ENCODE measurements at regions not wholly inside any gene's neighbourhood (a gene's known extent, or its start where the extent isn't known, plus 50 kb on each side); places are given as distances from the start of the nearest gene placed in this dataset.

DNA sequence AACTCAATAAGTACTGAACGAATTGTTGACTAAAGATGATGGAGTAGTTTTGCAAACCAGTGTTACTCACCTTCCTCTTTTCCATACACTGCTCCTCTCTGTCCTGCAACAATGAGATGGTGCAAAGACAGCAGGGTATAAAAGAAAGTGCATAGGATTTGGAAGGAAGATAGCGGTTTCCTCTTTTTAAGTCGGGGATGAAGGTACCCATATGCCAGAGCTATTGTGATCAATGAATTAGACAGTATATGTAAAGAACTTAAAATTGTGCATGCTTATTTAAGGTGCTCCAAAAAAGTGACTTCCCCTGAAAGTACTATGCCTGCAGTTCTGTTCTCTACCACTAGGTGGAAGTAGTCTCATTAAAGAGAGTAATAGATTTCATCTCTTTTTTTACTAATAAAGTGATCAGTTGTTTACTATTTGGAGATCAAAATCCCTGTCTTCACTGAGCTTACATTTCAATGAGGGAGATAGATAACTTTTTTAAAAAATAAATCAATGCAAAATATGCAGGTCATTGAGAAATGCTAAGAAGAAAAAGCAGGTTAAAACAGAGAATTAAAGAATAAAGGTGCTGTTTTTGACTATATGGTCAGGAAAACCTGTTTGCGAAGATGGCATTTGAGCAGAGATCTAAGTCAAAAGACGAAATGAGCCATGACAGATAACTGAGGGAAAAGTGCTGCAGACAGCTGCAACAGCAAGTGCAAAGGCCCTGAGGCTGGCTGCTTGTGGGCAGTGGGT, 339.7 kb upstream of the SLC14A2 start:
- Mint-ChIP-seq H3K4me1 (ENCODE audit: low read depth, unreplicated experiment) (no peaks in the 10 kb centered on the region), H3K27me3 (ENCODE audit: insufficient read depth, unreplicated experiment) (no peaks in the 10 kb centered on the region), H3K36me3 (ENCODE audit: insufficient read depth, unreplicated experiment) (no peaks in the 10 kb centered on the region), H3K27ac (ENCODE audit: unreplicated experiment) (no peak overlapping the region), H3K9me3 (ENCODE audit: unreplicated experiment) (no peaks in the 10 kb centered on the region), H3K4me3 (ENCODE audit: unreplicated experiment) (no peak overlapping the region)
- Histone ChIP-seq H3K27me3 (replicated peaks; ENCODE audit: control insufficient read depth, insufficient read depth, low read length) (no peaks in the 10 kb centered on the region), H3K4me3 (ENCODE audit: low read depth, low read length) (no peak overlapping the region), H3K36me3 (ENCODE audit: control insufficient read depth, insufficient read depth, low read length) (no peaks in the 10 kb centered on the region), H3K4me1 (no peaks in the 10 kb centered on the region), H3K9me3 (no peaks in the 10 kb centered on the region)
- intact Hi-C loops (cut with micrococcal nuclease; ENCODE audit: unreplicated experiment): loop anchor here (1.0 kb wide), 1 partner anchor 109 kb away; no protein-coding TSS in a partner anchor
- no TSS peak for BruUV-seq (replicated peaks)
- CTCF ChIA-PET: no interaction called here
- POLR2A ChIA-PET: no interaction called here
- peak in 1 of 2 experiments; percentile 6 for DNase-seq
- TF ChIP-seq, protein P1, sequence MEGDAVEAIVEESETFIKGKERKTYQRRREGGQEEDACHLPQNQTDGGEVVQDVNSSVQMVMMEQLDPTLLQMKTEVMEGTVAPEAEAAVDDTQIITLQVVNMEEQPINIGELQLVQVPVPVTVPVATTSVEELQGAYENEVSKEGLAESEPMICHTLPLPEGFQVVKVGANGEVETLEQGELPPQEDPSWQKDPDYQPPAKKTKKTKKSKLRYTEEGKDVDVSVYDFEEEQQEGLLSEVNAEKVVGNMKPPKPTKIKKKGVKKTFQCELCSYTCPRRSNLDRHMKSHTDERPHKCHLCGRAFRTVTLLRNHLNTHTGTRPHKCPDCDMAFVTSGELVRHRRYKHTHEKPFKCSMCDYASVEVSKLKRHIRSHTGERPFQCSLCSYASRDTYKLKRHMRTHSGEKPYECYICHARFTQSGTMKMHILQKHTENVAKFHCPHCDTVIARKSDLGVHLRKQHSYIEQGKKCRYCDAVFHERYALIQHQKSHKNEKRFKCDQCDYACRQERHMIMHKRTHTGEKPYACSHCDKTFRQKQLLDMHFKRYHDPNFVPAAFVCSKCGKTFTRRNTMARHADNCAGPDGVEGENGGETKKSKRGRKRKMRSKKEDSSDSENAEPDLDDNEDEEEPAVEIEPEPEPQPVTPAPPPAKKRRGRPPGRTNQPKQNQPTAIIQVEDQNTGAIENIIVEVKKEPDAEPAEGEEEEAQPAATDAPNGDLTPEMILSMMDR (IDR thresholded peaks at IDR 0.05; ENCODE audit: insufficient read depth in 1 of 2, low read depth in 1 of 2, low read length in 1 of 2, severe bottlenecking in 1 of 2, unreplicated experiment in 1 of 2): peak; percentile 44 to 50

DNA sequence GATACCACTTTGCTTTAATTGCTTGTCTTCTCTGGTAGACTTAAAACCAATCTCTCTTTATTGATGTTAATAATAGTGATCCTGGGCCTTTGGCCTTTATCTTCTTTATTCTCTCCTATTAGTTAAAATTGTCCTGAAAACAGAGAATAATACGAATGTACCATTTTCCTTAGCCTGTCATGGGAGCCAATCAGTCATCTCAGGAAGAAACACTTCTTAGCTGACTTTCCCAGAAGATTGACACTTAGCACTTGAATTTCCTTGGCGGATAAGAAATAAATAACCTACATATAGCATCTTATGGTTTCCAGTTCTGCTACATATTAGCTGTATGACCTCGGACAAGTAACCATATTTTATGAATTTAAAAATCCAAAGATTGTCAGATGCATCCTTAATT, 338.4 kb upstream of the SLC14A2 start:
- Histone ChIP-seq H3K4me1 (no peaks in the 10 kb centered on the region), H3K9me3 (no peaks in the 10 kb centered on the region), H3K27me3 (replicated peaks; ENCODE audit: control insufficient read depth, insufficient read depth, low read length) (no peaks in the 10 kb centered on the region), H3K36me3 (ENCODE audit: control insufficient read depth, insufficient read depth, low read length) (no peaks in the 10 kb centered on the region), H3K4me3 (ENCODE audit: low read depth, low read length) (no peak overlapping the region)
- H3K4me3 Mint-ChIP-seq (ENCODE audit: unreplicated experiment): no peak overlapping the region
- no peaks in the 10 kb centered on the region for H3K4me1 Mint-ChIP-seq (ENCODE audit: low read depth, unreplicated experiment)
- ChIA-PET CTCF (no interaction called here), POLR2A (no interaction called here)
- no peak for DNase-seq
- no peaks in the 10 kb centered on the region for H3K36me3 Mint-ChIP-seq (ENCODE audit: insufficient read depth, unreplicated experiment)
- TF ChIP-seq, protein P1 (IDR thresholded peaks at IDR 0.05; ENCODE audit: insufficient read depth in 1 of 2, low read depth in 1 of 2, low read length in 1 of 2, severe bottlenecking in 1 of 2, unreplicated experiment in 1 of 2): no peak
- no peak overlapping the region for H3K27ac Mint-ChIP-seq (ENCODE audit: unreplicated experiment)
- no peaks in the 10 kb centered on the region for H3K9me3 Mint-ChIP-seq (ENCODE audit: unreplicated experiment)
- no TSS peak for BruUV-seq (replicated peaks)
- intact Hi-C loops (cut with micrococcal nuclease; ENCODE audit: unreplicated experiment): no loop called here
- H3K27me3 Mint-ChIP-seq (ENCODE audit: insufficient read depth, unreplicated experiment): no peaks in the 10 kb centered on the region

DNA sequence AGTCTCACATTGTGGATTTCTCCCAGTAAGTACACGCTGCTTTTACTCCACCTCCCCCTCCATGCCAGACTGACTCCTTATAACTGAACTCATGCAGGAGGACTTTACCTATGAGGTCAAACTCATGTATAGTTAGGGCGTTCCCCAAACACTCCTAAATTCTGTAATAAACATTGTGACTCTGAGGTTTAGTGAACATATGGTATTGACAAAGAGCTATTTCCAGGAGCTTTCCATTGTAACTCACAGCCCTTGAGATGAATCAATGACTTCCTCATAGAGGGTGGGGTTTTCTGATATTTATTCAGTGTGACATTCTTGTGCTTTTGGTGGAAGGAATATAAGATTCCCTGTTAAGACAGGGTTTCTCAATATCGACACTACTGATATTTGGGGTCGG, 337.4 kb upstream of the SLC14A2 start:
- H3K9me3 ChIP-seq: no peaks in the 10 kb centered on the region
- ChIA-PET POLR2A (no interaction called here), CTCF (no interaction called here)
- intact Hi-C loops (cut with micrococcal nuclease; ENCODE audit: unreplicated experiment): no loop called here
- no TSS peak for BruUV-seq (replicated peaks)
- H3K4me3 ChIP-seq (ENCODE audit: low read depth, low read length): no peak overlapping the region
- Mint-ChIP-seq H3K27me3 (ENCODE audit: insufficient read depth, unreplicated experiment) (no peaks in the 10 kb centered on the region), H3K27ac (ENCODE audit: unreplicated experiment) (no peak overlapping the region), H3K4me1 (ENCODE audit: low read depth, unreplicated experiment) (no peaks in the 10 kb centered on the region), H3K9me3 (ENCODE audit: unreplicated experiment) (no peaks in the 10 kb centered on the region), H3K4me3 (ENCODE audit: unreplicated experiment) (no peak overlapping the region), H3K36me3 (ENCODE audit: insufficient read depth, unreplicated experiment) (no peaks in the 10 kb centered on the region)
- no peaks in the 10 kb centered on the region for H3K4me1 ChIP-seq
- no peaks in the 10 kb centered on the region for H3K36me3 ChIP-seq (ENCODE audit: control insufficient read depth, insufficient read depth, low read length)
- no peaks in the 10 kb centered on the region for H3K27me3 ChIP-seq (replicated peaks; ENCODE audit: control insufficient read depth, insufficient read depth, low read length)
- DNase-seq: no peak
- TF ChIP-seq, protein P1 (IDR thresholded peaks at IDR 0.05; ENCODE audit: insufficient read depth in 1 of 2, low read depth in 1 of 2, low read length in 1 of 2, severe bottlenecking in 1 of 2, unreplicated experiment in 1 of 2): no peak

Measured in Caco-2 (cell line).